ENCODE measurements at regions not wholly inside any gene's neighbourhood (a gene's known extent, or its start where the extent isn't known, plus 50 kb on each side); places are given as distances from the start of the nearest gene placed in this dataset.

DNA sequence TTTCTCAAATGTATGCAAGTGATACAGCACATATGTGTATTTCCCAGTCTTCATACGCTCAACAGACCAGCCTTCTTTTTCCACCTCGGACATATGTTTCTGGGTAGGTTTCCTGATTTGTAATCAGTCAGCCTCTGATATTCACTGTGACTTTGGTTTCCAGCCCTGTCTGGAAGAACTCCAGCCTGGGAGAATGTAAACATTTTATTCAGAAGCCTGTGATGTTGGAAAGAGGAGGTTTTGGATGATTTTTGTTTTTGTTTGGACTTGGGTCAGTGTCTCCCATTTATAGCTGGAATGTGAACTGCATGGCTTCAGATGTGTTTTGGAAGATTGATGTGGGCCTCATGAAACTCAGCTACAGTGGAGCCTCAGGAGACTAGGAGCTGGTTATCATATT is 172.2 kb upstream of the CENPW start:
- no peaks in the 10 kb centered on the region for H3K4me1 ChIP-seq (ENCODE audit: control insufficient read depth in 1 of 2, insufficient read depth in 2 of 2, low read length in 2 of 2)
- no peaks in the 10 kb centered on the region for H3K27me3 ChIP-seq (ENCODE audit: control insufficient read depth in 1 of 2, insufficient read depth in 2 of 2, low read length in 1 of 2)
- no peaks in the 10 kb centered on the region for H3K9me3 ChIP-seq (ENCODE audit: control insufficient read depth, low read length)
- WGBS, 2 donors, result 49 to 63% methylated on average over 2 of the region's 2 CpGs
- ATAC-seq (ENCODE audit: low FRiP score), result no peak
- no peaks in the 10 kb centered on the region for H3K36me3 ChIP-seq (ENCODE audit: control insufficient read depth in 1 of 2, insufficient read depth in 2 of 2, low read length in 1 of 2)
- H3K4me3 ChIP-seq (ENCODE audit: low read length in 2 of 2), result no peak overlapping the region
- DNase-seq, result no peak
- no peak overlapping the region for H3K27ac ChIP-seq (ENCODE audit: low read depth in 1 of 2, low read length in 2 of 2)
- intact Hi-C loops (cut with DNase I), result no loop called here

DNA sequence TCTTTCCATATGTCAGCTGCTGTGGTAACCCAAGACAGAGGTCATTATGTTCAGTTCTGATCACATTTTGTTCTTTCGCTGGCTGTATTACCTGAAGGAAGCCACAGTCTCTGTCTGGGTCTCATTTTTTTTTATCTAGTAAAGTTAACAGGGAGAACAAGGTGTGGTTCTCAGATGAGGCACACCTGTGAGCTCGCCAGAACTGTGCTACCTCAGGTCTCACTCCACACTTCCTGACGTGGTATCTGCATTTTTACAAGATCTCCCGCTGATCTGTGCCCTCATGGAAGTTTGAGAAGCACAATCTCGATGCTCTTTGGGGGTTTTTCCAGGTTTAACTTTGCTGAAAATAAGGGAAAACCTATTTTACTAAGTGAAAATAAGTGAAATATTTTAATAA is 169.5 kb upstream of the CENPW start:
- DNase-seq (no peak), ATAC-seq (ENCODE audit: low FRiP score) (no peak)
- intact Hi-C loops (cut with DNase I), result no loop called here
- Histone ChIP-seq H3K4me3 (ENCODE audit: low read length in 2 of 2) (no peak overlapping the region), H3K9me3 (ENCODE audit: control insufficient read depth, low read length) (no peaks in the 10 kb centered on the region), H3K27me3 (ENCODE audit: control insufficient read depth in 1 of 2, insufficient read depth in 2 of 2, low read length in 1 of 2) (no peaks in the 10 kb centered on the region), H3K4me1 (ENCODE audit: control insufficient read depth in 1 of 2, insufficient read depth in 2 of 2, low read length in 2 of 2) (no peaks in the 10 kb centered on the region), H3K27ac (ENCODE audit: low read depth in 1 of 2, low read length in 2 of 2) (no peak overlapping the region), H3K36me3 (ENCODE audit: control insufficient read depth in 1 of 2, insufficient read depth in 2 of 2, low read length in 1 of 2) (no peaks in the 10 kb centered on the region)
- WGBS, 2 donors, result 81 to 83% methylated on average over 5 of the region's 5 CpGs

DNA sequence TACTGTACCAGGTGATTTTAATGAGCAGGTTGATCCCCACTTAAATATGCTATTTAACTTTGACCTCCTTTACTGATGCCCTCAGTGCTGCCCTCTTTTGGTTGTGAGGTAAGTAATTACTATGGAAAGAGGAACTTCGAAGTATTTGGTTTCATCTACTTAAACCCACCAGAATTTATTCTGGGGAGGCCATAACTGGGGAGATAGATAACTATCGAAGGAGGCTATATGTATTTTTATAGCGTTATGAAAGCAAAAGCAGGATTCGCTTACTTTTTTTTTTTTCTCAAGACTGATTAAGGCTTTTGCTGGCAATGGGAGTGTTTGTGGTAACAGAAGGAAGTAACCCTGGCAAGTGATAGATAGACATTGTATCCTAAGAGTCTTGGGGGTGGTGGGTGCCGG is 168.9 kb upstream of the CENPW start:
- Histone ChIP-seq H3K4me3 (ENCODE audit: low read length in 2 of 2) (no peak overlapping the region), H3K36me3 (ENCODE audit: control insufficient read depth in 1 of 2, insufficient read depth in 2 of 2, low read length in 1 of 2) (no peaks in the 10 kb centered on the region), H3K4me1 (ENCODE audit: control insufficient read depth in 1 of 2, insufficient read depth in 2 of 2, low read length in 2 of 2) (no peaks in the 10 kb centered on the region), H3K27ac (ENCODE audit: low read depth in 1 of 2, low read length in 2 of 2) (no peak overlapping the region), H3K27me3 (ENCODE audit: control insufficient read depth in 1 of 2, insufficient read depth in 2 of 2, low read length in 1 of 2) (no peaks in the 10 kb centered on the region), H3K9me3 (ENCODE audit: control insufficient read depth, low read length) (no peaks in the 10 kb centered on the region)
- intact Hi-C loops (cut with DNase I), result no loop called here
- 65 to 72% methylated on average over 5 of the region's 5 CpGs for WGBS, 2 donors
- ATAC-seq (ENCODE audit: low FRiP score), result no peak
- DNase-seq, result no peak

DNA sequence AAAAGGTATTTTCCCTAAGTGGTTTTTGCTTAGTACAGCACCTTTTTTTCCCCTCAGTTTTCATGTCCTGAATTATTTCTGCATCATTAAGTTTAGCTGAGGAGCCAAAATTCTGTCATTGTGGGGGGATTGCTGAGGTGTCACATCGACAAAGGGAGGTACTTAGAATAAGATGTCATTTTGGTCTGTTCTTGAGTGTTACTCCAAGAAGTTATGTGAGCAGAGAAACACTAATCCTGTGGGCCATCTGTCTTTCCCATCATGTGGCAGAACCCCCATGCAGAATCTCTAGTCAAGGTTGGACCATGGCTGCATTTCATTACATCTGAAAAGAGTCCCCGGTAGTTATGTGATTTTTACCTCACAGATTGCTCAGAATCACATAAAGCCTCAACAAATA is 167.8 kb upstream of the CENPW start:
- no peak for ATAC-seq (ENCODE audit: low FRiP score)
- intact Hi-C loops (cut with DNase I), result no loop called here
- Histone ChIP-seq H3K27ac (ENCODE audit: low read depth in 1 of 2, low read length in 2 of 2) (no peak overlapping the region), H3K9me3 (ENCODE audit: control insufficient read depth, low read length) (no peaks in the 10 kb centered on the region), H3K27me3 (ENCODE audit: control insufficient read depth in 1 of 2, insufficient read depth in 2 of 2, low read length in 1 of 2) (no peaks in the 10 kb centered on the region), H3K4me3 (ENCODE audit: low read length in 2 of 2) (no peak overlapping the region), H3K4me1 (ENCODE audit: control insufficient read depth in 1 of 2, insufficient read depth in 2 of 2, low read length in 2 of 2) (no peaks in the 10 kb centered on the region), H3K36me3 (ENCODE audit: control insufficient read depth in 1 of 2, insufficient read depth in 2 of 2, low read length in 1 of 2) (no peaks in the 10 kb centered on the region)
- DNase-seq, result no peak
- 82 to 85% methylated on average over 2 of the region's 2 CpGs for WGBS, 2 donors

DNA sequence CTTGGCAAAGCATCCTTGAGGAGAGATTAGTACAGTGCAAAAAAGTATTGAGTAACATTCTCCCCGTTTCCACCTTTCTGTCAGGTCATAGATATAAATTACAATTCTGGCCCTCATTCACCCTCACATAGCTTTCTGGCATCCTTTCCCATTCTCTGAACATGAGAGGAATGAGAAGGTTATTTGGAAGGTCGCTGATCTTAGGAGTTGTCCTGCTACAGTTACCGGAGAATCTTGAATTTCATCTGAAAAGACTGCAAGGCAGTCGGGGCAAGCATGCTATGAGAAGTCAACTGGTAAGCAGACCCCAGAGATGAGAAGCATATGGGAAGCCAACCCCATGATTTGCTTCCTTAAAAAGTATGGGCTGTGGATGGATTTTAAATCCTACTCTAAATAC is 166.7 kb upstream of the CENPW start:
- no peaks in the 10 kb centered on the region for H3K27me3 ChIP-seq (ENCODE audit: control insufficient read depth in 1 of 2, insufficient read depth in 2 of 2, low read length in 1 of 2)
- ATAC-seq (ENCODE audit: low FRiP score), result no peak
- WGBS, 2 donors, result 47 to 64% methylated on average over 4 of the region's 4 CpGs
- H3K27ac ChIP-seq (ENCODE audit: low read depth in 1 of 2, low read length in 2 of 2), result no peak overlapping the region
- H3K36me3 ChIP-seq (ENCODE audit: control insufficient read depth in 1 of 2, insufficient read depth in 2 of 2, low read length in 1 of 2), result no peaks in the 10 kb centered on the region
- H3K4me3 ChIP-seq (ENCODE audit: low read length in 2 of 2), result no peak overlapping the region
- intact Hi-C loops (cut with DNase I), result no loop called here
- DNase-seq, result no peak
- H3K9me3 ChIP-seq (ENCODE audit: control insufficient read depth, low read length), result no peaks in the 10 kb centered on the region
- H3K4me1 ChIP-seq (ENCODE audit: control insufficient read depth in 1 of 2, insufficient read depth in 2 of 2, low read length in 2 of 2), result no peaks in the 10 kb centered on the region

DNA sequence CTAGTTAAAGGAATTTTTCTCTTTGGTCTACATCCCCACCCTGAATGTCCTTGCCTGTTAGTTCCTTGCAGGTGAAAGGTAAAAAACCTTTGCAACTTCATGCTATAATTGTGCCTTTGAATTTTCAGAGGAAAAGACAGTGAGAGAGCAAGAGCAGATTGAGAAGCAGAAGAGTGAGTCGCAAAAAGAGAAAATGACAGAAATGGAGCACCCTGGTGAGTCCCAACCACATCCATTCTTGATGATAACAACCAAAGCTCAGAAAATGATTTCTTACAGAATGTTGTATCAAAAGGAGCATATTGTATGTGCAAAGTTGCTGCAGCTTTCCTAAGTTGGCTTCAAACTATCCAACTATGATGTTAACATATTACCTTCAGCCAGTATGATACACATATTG is 165.2 kb upstream of the CENPW start:
- ATAC-seq (ENCODE audit: low FRiP score) (no peak), DNase-seq (no peak)
- intact Hi-C loops (cut with DNase I), result no loop called here
- Histone ChIP-seq H3K9me3 (ENCODE audit: control insufficient read depth, low read length) (no peaks in the 10 kb centered on the region), H3K36me3 (ENCODE audit: control insufficient read depth in 1 of 2, insufficient read depth in 2 of 2, low read length in 1 of 2) (no peaks in the 10 kb centered on the region), H3K27ac (ENCODE audit: low read depth in 1 of 2, low read length in 2 of 2) (no peak overlapping the region), H3K4me1 (ENCODE audit: control insufficient read depth in 1 of 2, insufficient read depth in 2 of 2, low read length in 2 of 2) (no peaks in the 10 kb centered on the region), H3K27me3 (ENCODE audit: control insufficient read depth in 1 of 2, insufficient read depth in 2 of 2, low read length in 1 of 2) (no peaks in the 10 kb centered on the region), H3K4me3 (ENCODE audit: low read length in 2 of 2) (no peak overlapping the region)
- WGBS, 2 donors, result 100% methylated on average over 1 of the region's 1 CpG

DNA sequence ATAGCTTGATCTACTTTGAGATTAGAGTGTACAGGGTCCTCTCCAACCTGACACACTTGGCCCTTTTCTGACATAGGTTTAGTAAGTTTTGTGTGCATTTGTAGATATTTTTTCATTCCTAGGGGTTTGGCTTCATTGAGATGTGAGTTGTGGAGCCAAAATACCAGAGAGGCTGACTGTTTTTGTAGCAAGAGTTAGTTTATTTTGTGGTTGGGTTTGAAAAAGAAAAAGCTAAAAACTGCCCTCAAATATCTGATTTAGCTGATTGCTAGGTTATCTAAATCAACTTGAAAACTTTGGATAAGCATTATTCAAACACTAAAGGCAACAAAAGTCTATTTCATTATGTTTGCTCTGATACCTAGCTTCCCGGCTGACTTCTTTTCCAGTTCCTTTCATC is 164.7 kb upstream of the CENPW start:
- Histone ChIP-seq H3K27me3 (ENCODE audit: control insufficient read depth in 1 of 2, insufficient read depth in 2 of 2, low read length in 1 of 2) (no peaks in the 10 kb centered on the region), H3K9me3 (ENCODE audit: control insufficient read depth, low read length) (no peaks in the 10 kb centered on the region), H3K36me3 (ENCODE audit: control insufficient read depth in 1 of 2, insufficient read depth in 2 of 2, low read length in 1 of 2) (no peaks in the 10 kb centered on the region), H3K4me1 (ENCODE audit: control insufficient read depth in 1 of 2, insufficient read depth in 2 of 2, low read length in 2 of 2) (no peaks in the 10 kb centered on the region), H3K27ac (ENCODE audit: low read depth in 1 of 2, low read length in 2 of 2) (no peak overlapping the region), H3K4me3 (ENCODE audit: low read length in 2 of 2) (no peak overlapping the region)
- DNase-seq, result no peak
- WGBS, 2 donors, result 44 to 53% methylated on average over 1 of the region's 1 CpG
- no peak for ATAC-seq (ENCODE audit: low FRiP score)
- intact Hi-C loops (cut with DNase I), result no loop called here

DNA sequence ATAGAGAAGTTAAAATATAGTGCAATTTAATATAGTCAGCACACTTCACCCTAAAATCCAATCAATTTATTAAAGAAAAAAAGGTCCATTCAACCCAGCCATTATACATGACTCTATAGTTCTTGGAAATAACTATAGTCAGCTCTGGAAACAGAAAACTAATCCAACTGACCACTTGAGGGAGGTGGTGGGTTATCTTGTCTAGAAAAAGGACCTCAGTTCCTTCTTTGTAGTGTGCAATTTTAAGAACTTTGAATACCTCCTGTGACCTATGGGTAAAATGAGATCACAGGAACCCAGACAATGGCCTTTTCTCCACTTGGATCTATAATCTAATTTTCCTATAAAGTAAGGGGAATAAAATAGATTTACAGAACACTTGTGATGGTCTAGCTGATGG is 163.6 kb upstream of the CENPW start:
- DNase-seq (no peak), ATAC-seq (ENCODE audit: low FRiP score) (no peak)
- Histone ChIP-seq H3K9me3 (ENCODE audit: control insufficient read depth, low read length) (no peaks in the 10 kb centered on the region), H3K27me3 (ENCODE audit: control insufficient read depth in 1 of 2, insufficient read depth in 2 of 2, low read length in 1 of 2) (no peaks in the 10 kb centered on the region), H3K4me3 (ENCODE audit: low read length in 2 of 2) (no peak overlapping the region), H3K36me3 (ENCODE audit: control insufficient read depth in 1 of 2, insufficient read depth in 2 of 2, low read length in 1 of 2) (no peaks in the 10 kb centered on the region), H3K27ac (ENCODE audit: low read depth in 1 of 2, low read length in 2 of 2) (no peak overlapping the region), H3K4me1 (ENCODE audit: control insufficient read depth in 1 of 2, insufficient read depth in 2 of 2, low read length in 2 of 2) (no peaks in the 10 kb centered on the region)
- intact Hi-C loops (cut with DNase I), result no loop called here

DNA sequence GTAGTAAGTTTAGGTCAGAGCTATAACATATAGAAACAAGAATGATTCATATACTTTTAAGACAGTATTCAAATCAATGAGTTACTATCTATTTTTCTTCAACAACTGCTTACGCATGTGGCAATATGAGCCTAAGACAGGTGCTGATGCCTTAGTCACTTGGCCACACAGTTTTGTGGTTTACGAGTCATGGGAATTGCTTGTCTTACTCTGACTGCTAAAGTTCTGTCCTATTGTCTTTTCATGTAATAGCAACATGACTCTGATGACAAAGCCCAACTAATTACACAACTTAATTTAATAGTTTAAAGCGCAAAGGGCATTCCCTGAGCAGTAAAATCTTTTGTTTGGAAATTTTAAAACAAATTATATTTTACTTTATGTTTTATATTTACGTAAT is 159.3 kb upstream of the CENPW start:
- Histone ChIP-seq H3K9me3 (ENCODE audit: control insufficient read depth, low read length) (no peaks in the 10 kb centered on the region), H3K27me3 (ENCODE audit: control insufficient read depth in 1 of 2, insufficient read depth in 2 of 2, low read length in 1 of 2) (no peaks in the 10 kb centered on the region), H3K4me1 (ENCODE audit: control insufficient read depth in 1 of 2, insufficient read depth in 2 of 2, low read length in 2 of 2) (peaks cover 2 to 11% of the 10 kb centered on the region in 2 donors), H3K4me3 (ENCODE audit: low read length in 2 of 2) (no peak overlapping the region), H3K36me3 (ENCODE audit: control insufficient read depth in 1 of 2, insufficient read depth in 2 of 2, low read length in 1 of 2) (no peaks in the 10 kb centered on the region), H3K27ac (ENCODE audit: low read depth in 1 of 2, low read length in 2 of 2) (no peak overlapping the region)
- intact Hi-C loops (cut with DNase I), result loop anchor here in 1 of 2 donors (10.0 kb wide), 1 partner anchor 146 kb away; no protein-coding TSS in a partner anchor
- no peak for DNase-seq
- no peak for ATAC-seq (ENCODE audit: low FRiP score)
- 69 to 74% methylated on average over 4 of the region's 4 CpGs for WGBS, 2 donors

Measured in aorta (tissue), 5 donors.